ENCODE measurements at regions not wholly inside any gene's neighbourhood (a gene's known extent, or its start where the extent isn't known, plus 50 kb on each side); places are given as distances from the start of the nearest gene placed in this dataset.

- H3K4me1 ChIP-seq: no peaks in the 10 kb centered on the region
- H3K27me3 ChIP-seq: no peaks in the 10 kb centered on the region
- intact Hi-C loops (cut with DNase I): no loop called here
- no peaks in the 10 kb centered on the region for H3K9me3 ChIP-seq
- H3K36me3 ChIP-seq: no peaks in the 10 kb centered on the region
- no peak for ATAC-seq
- H3K27ac ChIP-seq: no peak overlapping the region
- DNase-seq: no peak
- no peak for TF ChIP-seq CTCF (IDR thresholded peaks at IDR 0.05)
- no peak overlapping the region for H3K4me3 ChIP-seq
Observed at GRCh38 chr5:14976486-14976885, 104.9 kb upstream of the ANKH start.

- intact Hi-C loops (cut with DNase I): no loop called here
- H3K9me3 ChIP-seq: no peaks in the 10 kb centered on the region
Observed at GRCh38 chr5:14971873-14972272, 100.3 kb upstream of the ANKH start.

GRCh38 chr5:14968796-14969195 is 97.2 kb upstream of the ANKH start:
- TF ChIP-seq CTCF (IDR thresholded peaks at IDR 0.05): no peak
- H3K36me3 ChIP-seq: no peaks in the 10 kb centered on the region
- intact Hi-C loops (cut with DNase I): no loop called here

More at GRCh38 chr5:14971873-14972272, 100.3 kb upstream of the ANKH start:
- H3K4me3 ChIP-seq: no peak overlapping the region
- TF ChIP-seq CTCF (IDR thresholded peaks at IDR 0.05): no peak
- DNase-seq (no peak), ATAC-seq (no peak)
- H3K36me3 ChIP-seq: no peaks in the 10 kb centered on the region
- H3K27me3 ChIP-seq: no peaks in the 10 kb centered on the region
- no peaks in the 10 kb centered on the region for H3K4me1 ChIP-seq
- no peak overlapping the region for H3K27ac ChIP-seq

GRCh38 chr5:14967166-14967565 is 95.6 kb upstream of the ANKH start:
- no peak for DNase-seq
- ATAC-seq: no peak
- H3K4me3 ChIP-seq: no peak overlapping the region
- H3K27me3 ChIP-seq: no peaks in the 10 kb centered on the region
- intact Hi-C loops (cut with DNase I): no loop called here
- no peak for TF ChIP-seq CTCF (IDR thresholded peaks at IDR 0.05)
- no peaks in the 10 kb centered on the region for H3K4me1 ChIP-seq
- H3K27ac ChIP-seq: no peak overlapping the region
- H3K36me3 ChIP-seq: no peaks in the 10 kb centered on the region
- H3K9me3 ChIP-seq: no peaks in the 10 kb centered on the region

More at GRCh38 chr5:14968796-14969195, 97.2 kb upstream of the ANKH start:
- H3K27me3 ChIP-seq: no peaks in the 10 kb centered on the region
- no peaks in the 10 kb centered on the region for H3K4me1 ChIP-seq
- H3K27ac ChIP-seq: no peak overlapping the region
- H3K9me3 ChIP-seq: no peaks in the 10 kb centered on the region
- no peak for ATAC-seq
- DNase-seq: no peak
- no peak overlapping the region for H3K4me3 ChIP-seq

GRCh38 chr5:14965815-14966214 is 94.2 kb upstream of the ANKH start:
- intact Hi-C loops (cut with DNase I): no loop called here
- TF ChIP-seq CTCF (IDR thresholded peaks at IDR 0.05): no peak
- Histone ChIP-seq H3K9me3 (no peaks in the 10 kb centered on the region), H3K4me1 (no peaks in the 10 kb centered on the region), H3K27me3 (no peaks in the 10 kb centered on the region), H3K36me3 (no peaks in the 10 kb centered on the region), H3K27ac (no peak overlapping the region), H3K4me3 (no peak overlapping the region)
- DNase-seq: no peak
- no peak for ATAC-seq

All from left lung (tissue), 4 donors.